SK-N-MC (cell line): ENCODE measurements at regions not wholly inside any gene's neighbourhood (a gene's known extent, or its start where the extent isn't known, plus 50 kb on each side); places are given as distances from the start of the nearest gene placed in this dataset.

Experiments
- EZH2 ChIP-seq: fragments of 200-600 bp; sonication (generic); IDR thresholded peaks from one replicate; pipeline ENCODE4 v1.6.1; 2017; ENCODE audit warnings: antibody characterized with exemption
- FOXP2 ChIP-seq: optimal IDR thresholded peaks from 2 replicates; pipeline ENCODE3; 2011; ENCODE audit warnings: mild to moderate bottlenecking, moderate library complexity; ENCODE audit not compliant: insufficient read depth; ENCODE audit errors: extremely low read length, control extremely low read depth
- POLR2AphosphoS5 ChIP-seq: IDR thresholded peaks from 2 replicates; pipeline ENCODE4 v1.6.1; 2012; ENCODE audit warnings: mild to moderate bottlenecking, low read depth, low read length, borderline replicate concordance

GRCh38 chr9:79145442-79145841 lies 426.3 kb upstream of the TLE4 start:
- TF ChIP-seq POLR2AphosphoS5 (no peak), EZH2 (no peak), FOXP2 (no peak)
